ENCODE measurements at regions not wholly inside any gene's neighbourhood (a gene's known extent, or its start where the extent isn't known, plus 50 kb on each side); places are given as distances from the start of the nearest gene placed in this dataset.
"Not testable (repeated sequence)": the region's sequence is repeated elsewhere in the genome, so short reads cannot be mapped to it uniquely, and the experiment has no call there.

GRCh38 chr3:164018500-164018899, 1059.8 kb downstream of the SI start:
- no peaks in the 10 kb centered on the region for H3K36me3 ChIP-seq
- DNase-seq (no peak), ATAC-seq (no peak)
- no peak for TF ChIP-seq CTCF (IDR thresholded peaks at IDR 0.05)
- H3K9me3 ChIP-seq, result peaks cover 0 to 2% of the 10 kb centered on the region in 2 donors
- no peaks in the 10 kb centered on the region for H3K27me3 ChIP-seq
- no peak overlapping the region for H3K27ac ChIP-seq
- H3K4me1 ChIP-seq, result no peaks in the 10 kb centered on the region
- no peak overlapping the region for H3K4me3 ChIP-seq
- intact Hi-C loops (cut with DNase I), result no loop called here

GRCh38 chr3:164007765-164008164, 1070.5 kb downstream of the SI start:
- intact Hi-C loops (cut with DNase I), result no loop called here
- Histone ChIP-seq H3K4me3 (no peak overlapping the region), H3K27me3 (no peaks in the 10 kb centered on the region), H3K4me1 (no peaks in the 10 kb centered on the region), H3K27ac (no peak overlapping the region), H3K36me3 (no peaks in the 10 kb centered on the region), H3K9me3 (peaks cover 0 to 13% of the 10 kb centered on the region in 2 donors)
- DNase-seq (no peak), ATAC-seq (no peak)
- TF ChIP-seq CTCF (IDR thresholded peaks at IDR 0.05), result no peak

GRCh38 chr3:164004205-164004604, 1074.1 kb downstream of the SI start:
- H3K27me3 ChIP-seq, result no peaks in the 10 kb centered on the region
- no peak overlapping the region for H3K4me3 ChIP-seq
- intact Hi-C loops (cut with DNase I), result no loop called here
- TF ChIP-seq CTCF (IDR thresholded peaks at IDR 0.05), result no peak
- peak in 1 of 4 donors; percentile 65 for DNase-seq
- no peak for ATAC-seq
- H3K36me3 ChIP-seq, result no peaks in the 10 kb centered on the region
- H3K4me1 ChIP-seq, result no peaks in the 10 kb centered on the region
- peaks cover 0 to 11% of the 10 kb centered on the region in 2 donors for H3K9me3 ChIP-seq
- H3K27ac ChIP-seq, result no peak overlapping the region

- ATAC-seq; H3K27me3 ChIP-seq; intact Hi-C loops (cut with DNase I); H3K36me3 ChIP-seq; H3K27ac ChIP-seq; H3K4me3 ChIP-seq; H3K4me1 ChIP-seq: not testable (repeated sequence)
- DNase-seq, result peak in 1 of 4 donors; percentile 51
- H3K9me3 ChIP-seq, result peaks cover 0 to 11% of the 10 kb centered on the region in 2 donors
Measured at GRCh38 chr3:164003016-164003415, 1075.3 kb downstream of the SI start.

GRCh38 chr3:163983940-163984339, 1094.4 kb downstream of the SI start:
- H3K9me3 ChIP-seq, result no peaks in the 10 kb centered on the region
- H3K27me3 ChIP-seq, result no peaks in the 10 kb centered on the region
- intact Hi-C loops (cut with DNase I), result no loop called here
- no peaks in the 10 kb centered on the region for H3K36me3 ChIP-seq
- no peak for ATAC-seq
- no peak for TF ChIP-seq CTCF (IDR thresholded peaks at IDR 0.05)
- no peaks in the 10 kb centered on the region for H3K4me1 ChIP-seq
- no peak overlapping the region for H3K4me3 ChIP-seq
- no peak overlapping the region for H3K27ac ChIP-seq
- DNase-seq, result no peak

GRCh38 chr3:163971861-163972260, 1106.4 kb downstream of the SI start:
- Histone ChIP-seq H3K27me3 (no peaks in the 10 kb centered on the region), H3K4me3 (no peak overlapping the region), H3K9me3 (no peaks in the 10 kb centered on the region), H3K36me3 (no peaks in the 10 kb centered on the region), H3K27ac (no peak overlapping the region), H3K4me1 (no peaks in the 10 kb centered on the region)
- no peak for ATAC-seq
- intact Hi-C loops (cut with DNase I), result no loop called here
- no peak for TF ChIP-seq CTCF (IDR thresholded peaks at IDR 0.05)
- no peak for DNase-seq

Measured in left lung (tissue), 4 donors.